SK-N-SH treated with all-trans-retinoic acid at 6 μM for 48 hours (cell line): ENCODE measurements at regions not wholly inside any gene's neighbourhood (a gene's known extent, or its start where the extent isn't known, plus 50 kb on each side); places are given as distances from the start of the nearest gene placed in this dataset.

ENCODE experiments used
- ATAC-seq: fragments of 200-7000 bp; cut with Tn5 transposase; 3 replicates; pipeline ENCODE4 v1.9.1; 2020; ENCODE audit warnings: mild to moderate bottlenecking, moderate library complexity
- ARNTL ChIP-seq: fragments of 450-650 bp; formaldehyde crosslinking; IDR thresholded peaks from 2 replicates; pipeline ENCODE4 v1.5.0; 2020; ENCODE audit warnings: low read depth, mild to moderate bottlenecking, moderate library complexity, borderline replicate concordance
- BACH2 ChIP-seq: fragments of 250-450 bp; sonication (Bioruptor Pico); IDR thresholded peaks from 2 replicates; pipeline ENCODE4 v1.9.0; 2021; ENCODE audit warnings: mild to moderate bottlenecking, borderline replicate concordance
- CREB5 ChIP-seq: fragments of 250-450 bp; sonication (Bioruptor Pico); IDR thresholded peaks from 2 replicates; pipeline ENCODE4 v1.5.1; 2020; ENCODE audit warnings: low read depth, mild to moderate bottlenecking, moderate library complexity
- CSDC2 ChIP-seq: fragments of 250-450 bp; sonication (Bioruptor Pico); IDR thresholded peaks from 2 replicates; pipeline ENCODE4 v1.5.0; 2020; ENCODE audit warnings: mild to moderate bottlenecking, moderate library complexity
- CSRNP3 ChIP-seq: fragments of 250-450 bp; sonication (Bioruptor Pico); IDR thresholded peaks from 2 replicates; pipeline ENCODE4 v1.5.1; 2021; ENCODE audit warnings: mild to moderate bottlenecking, moderate library complexity
- GLIS3 ChIP-seq: fragments of 250-450 bp; sonication (Bioruptor Pico); IDR thresholded peaks from 2 replicates; pipeline ENCODE4 v1.5.0; 2020; ENCODE audit warnings: mild to moderate bottlenecking, moderate library complexity
- ISL1 ChIP-seq: fragments of 250-450 bp; sonication (Bioruptor Pico); IDR thresholded peaks from 2 replicates; pipeline ENCODE4 v2.1.2; 2022; ENCODE audit warnings: mild to moderate bottlenecking, moderate library complexity
- OSR1 ChIP-seq: fragments of 250-450 bp; sonication (Bioruptor Pico); IDR thresholded peaks from 2 replicates; pipeline ENCODE4 v1.8.0; 2022; ENCODE audit warnings: moderate library complexity, mild to moderate bottlenecking, inconsistent platforms
- PATZ1 ChIP-seq: fragments of 250-450 bp; sonication (Bioruptor Pico); IDR thresholded peaks from 2 replicates; pipeline ENCODE4 v1.8.0; 2020; ENCODE audit warnings: mild to moderate bottlenecking, moderate library complexity, borderline replicate concordance
- PPARA ChIP-seq: fragments of 250-450 bp; sonication (Bioruptor Pico); IDR thresholded peaks from 2 replicates; pipeline ENCODE4 v1.5.0; 2020; ENCODE audit warnings: mild to moderate bottlenecking, borderline replicate concordance
- RARB ChIP-seq: fragments of 250-450 bp; sonication (Bioruptor Pico); IDR thresholded peaks from 2 replicates; pipeline ENCODE4 v1.8.0; 2021; ENCODE audit warnings: mild to moderate bottlenecking, moderate library complexity
- SNAI2 ChIP-seq: fragments of 250-450 bp; sonication (Bioruptor Pico); IDR thresholded peaks from 2 replicates; pipeline ENCODE4 v1.5.0; 2020; ENCODE audit warnings: mild to moderate bottlenecking, moderate library complexity
- TOX ChIP-seq: fragments of 250-450 bp; sonication (Bioruptor Pico); IDR thresholded peaks from 2 replicates; pipeline ENCODE4 v1.8.0; 2021; ENCODE audit warnings: mild to moderate bottlenecking, moderate library complexity, borderline replicate concordance
- TSHZ2 ChIP-seq: fragments of 250-450 bp; sonication (Bioruptor Pico); IDR thresholded peaks from 2 replicates; pipeline ENCODE4 v1.5.0; 2020; ENCODE audit warnings: mild to moderate bottlenecking, moderate library complexity
- ZC3H10 ChIP-seq: fragments of 250-450 bp; sonication (Bioruptor Pico); IDR thresholded peaks from 2 replicates; pipeline ENCODE4 v1.5.1; 2021; ENCODE audit warnings: mild to moderate bottlenecking, moderate library complexity
- ZFP3 ChIP-seq: fragments of 250-450 bp; sonication (Bioruptor Pico); IDR thresholded peaks from 2 replicates; pipeline ENCODE4 v1.5.0; 2020; ENCODE audit warnings: mild to moderate bottlenecking, moderate library complexity
- ZNF565 ChIP-seq: fragments of 450-650 bp; formaldehyde crosslinking; conservative IDR thresholded peaks from 2 replicates; pipeline ENCODE4 v1.5.0; 2020; ENCODE audit warnings: low read depth, mild to moderate bottlenecking, moderate library complexity
- ZNF70 ChIP-seq: fragments of 450-650 bp; formaldehyde crosslinking; IDR thresholded peaks from 2 replicates; pipeline ENCODE4 v1.5.0; 2020; ENCODE audit warnings: mild to moderate bottlenecking, moderate library complexity
- ZNF8 ChIP-seq: fragments of 450-650 bp; formaldehyde crosslinking; IDR thresholded peaks from 2 replicates; pipeline ENCODE4 v1.5.0; 2020; ENCODE audit warnings: mild to moderate bottlenecking, moderate library complexity

GRCh38 chr3:14598143-14598569 lies 53.4 kb upstream of the CCDC174 start (continued):
- TF ChIP-seq CSRNP3 (CRISPR knock-in tag) (no peak), PATZ1 (CRISPR knock-in tag) (no peak)

GRCh38 chr3:14599488-14599887 lies 52.1 kb upstream of the CCDC174 start:
- no peak for ATAC-seq
- TF ChIP-seq BACH2 (no peak), GLIS3 (CRISPR knock-in tag) (no peak), ZFP3 (CRISPR knock-in tag) (no peak), CSRNP3 (CRISPR knock-in tag) (no peak), ZNF70 (CRISPR knock-in tag) (no peak), ISL1 (CRISPR knock-in tag) (no peak), ZNF8 (CRISPR knock-in tag) (no peak), OSR1 (no peak), CSDC2 (no peak), ZNF565 (CRISPR knock-in tag) (no peak), TSHZ2 (CRISPR knock-in tag) (no peak), ARNTL (CRISPR knock-in tag) (no peak), SNAI2 (no peak), TOX (CRISPR knock-in tag) (no peak), ZC3H10 (CRISPR knock-in tag) (no peak), CREB5 (CRISPR knock-in tag) (no peak), PPARA (CRISPR knock-in tag) (no peak), RARB (CRISPR knock-in tag) (no peak), PATZ1 (CRISPR knock-in tag) (no peak)

GRCh38 chr3:14600075-14600474 lies 51.5 kb upstream of the CCDC174 start:
- no peak for ATAC-seq
- TF ChIP-seq OSR1 (no peak), PPARA (CRISPR knock-in tag) (no peak), TSHZ2 (CRISPR knock-in tag) (no peak), CSRNP3 (CRISPR knock-in tag) (no peak), ZC3H10 (CRISPR knock-in tag) (no peak), ZNF8 (CRISPR knock-in tag) (no peak), PATZ1 (CRISPR knock-in tag) (no peak), ZFP3 (CRISPR knock-in tag) (no peak), ARNTL (CRISPR knock-in tag) (no peak), BACH2 (no peak)
